MM.1S (cell line): ENCODE measurements at regions not wholly inside any gene's neighbourhood (a gene's known extent, or its start where the extent isn't known, plus 50 kb on each side); places are given as distances from the start of the nearest gene placed in this dataset.

ENCODE experiments used
- EZH2 ChIP-seq: fragments of 300-600 bp; sonication (generic); optimal IDR thresholded peaks from 2 replicates; pipeline ENCODE3; 2017; ENCODE audit warnings: low read depth, mild to moderate bottlenecking, antibody characterized with exemption, low read length, mixed read lengths
- EZH2phosphoT487 ChIP-seq: fragments of 300-600 bp; sonication (generic); IDR thresholded peaks from 2 replicates; pipeline ENCODE4 v1.6.1; 2018; ENCODE audit warnings: antibody characterized with exemption, low read length
- TF ChIP-seq, protein P1 (sequence below): fragments of 300-600 bp; sonication (generic); IDR thresholded peaks from 2 replicates; pipeline ENCODE4 v1.5.1; 2016; ENCODE audit warnings: antibody characterized with exemption, low read length, mixed read lengths

DNA sequence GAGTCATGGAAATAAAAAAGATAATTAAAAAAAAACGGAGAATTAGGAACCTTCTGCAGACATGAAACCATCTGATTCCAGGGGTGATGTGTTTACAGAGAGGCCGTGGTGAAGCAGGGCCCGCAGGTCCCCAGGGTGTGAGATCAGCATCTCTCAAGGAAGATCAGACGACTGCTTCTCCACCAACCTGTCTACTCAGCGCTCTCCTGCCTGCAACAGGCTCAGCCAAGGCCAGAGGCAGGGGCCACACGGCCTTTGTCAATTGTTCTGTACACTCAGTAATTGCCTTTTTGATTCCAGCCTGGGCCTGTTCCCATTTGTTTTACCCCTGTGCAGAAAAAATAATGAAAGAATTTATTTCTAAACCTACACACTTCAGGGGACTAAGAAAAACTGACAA, 124.6 kb downstream of the NXPE2 start:
- TF ChIP-seq, protein P1, sequence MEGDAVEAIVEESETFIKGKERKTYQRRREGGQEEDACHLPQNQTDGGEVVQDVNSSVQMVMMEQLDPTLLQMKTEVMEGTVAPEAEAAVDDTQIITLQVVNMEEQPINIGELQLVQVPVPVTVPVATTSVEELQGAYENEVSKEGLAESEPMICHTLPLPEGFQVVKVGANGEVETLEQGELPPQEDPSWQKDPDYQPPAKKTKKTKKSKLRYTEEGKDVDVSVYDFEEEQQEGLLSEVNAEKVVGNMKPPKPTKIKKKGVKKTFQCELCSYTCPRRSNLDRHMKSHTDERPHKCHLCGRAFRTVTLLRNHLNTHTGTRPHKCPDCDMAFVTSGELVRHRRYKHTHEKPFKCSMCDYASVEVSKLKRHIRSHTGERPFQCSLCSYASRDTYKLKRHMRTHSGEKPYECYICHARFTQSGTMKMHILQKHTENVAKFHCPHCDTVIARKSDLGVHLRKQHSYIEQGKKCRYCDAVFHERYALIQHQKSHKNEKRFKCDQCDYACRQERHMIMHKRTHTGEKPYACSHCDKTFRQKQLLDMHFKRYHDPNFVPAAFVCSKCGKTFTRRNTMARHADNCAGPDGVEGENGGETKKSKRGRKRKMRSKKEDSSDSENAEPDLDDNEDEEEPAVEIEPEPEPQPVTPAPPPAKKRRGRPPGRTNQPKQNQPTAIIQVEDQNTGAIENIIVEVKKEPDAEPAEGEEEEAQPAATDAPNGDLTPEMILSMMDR, result no peak
- TF ChIP-seq EZH2phosphoT487 (no peak), EZH2 (no peak)
